ENCODE measurements at regions not wholly inside any gene's neighbourhood (a gene's known extent, or its start where the extent isn't known, plus 50 kb on each side); places are given as distances from the start of the nearest gene placed in this dataset.

DNA sequence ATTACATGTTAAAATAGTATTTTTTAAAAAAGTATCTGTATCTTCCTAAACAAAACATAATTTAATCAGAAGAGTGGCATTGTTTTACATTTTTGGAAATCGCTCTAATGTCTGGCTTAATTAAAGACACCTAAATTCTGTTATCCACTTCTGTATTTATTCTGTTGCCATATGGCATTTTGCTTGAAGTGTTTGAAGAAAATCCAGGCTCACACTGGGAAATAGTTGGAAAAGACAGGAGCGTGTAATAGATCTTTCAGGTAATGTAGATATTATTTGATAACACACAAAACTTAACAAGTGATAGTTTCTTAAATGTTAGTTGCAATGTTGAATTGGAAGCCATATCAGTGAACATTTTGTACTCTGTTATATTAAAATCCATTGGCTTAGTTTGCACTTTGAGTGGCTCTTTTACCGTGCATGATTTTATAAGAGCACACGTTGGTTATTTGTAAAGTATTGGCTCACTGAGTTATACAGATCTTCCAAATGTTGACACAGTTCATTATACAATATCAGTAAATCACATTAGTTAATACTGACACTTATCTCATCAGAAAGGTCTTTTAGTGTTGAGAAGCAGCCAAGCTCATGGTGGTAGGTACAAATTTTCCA is 128.4 kb upstream of the NPVF start:
- Mint-ChIP-seq H3K4me1 (peaks cover 24% of the 10 kb centered on the region), H3K9me3 (peaks cover under 1% of the 10 kb centered on the region), H3K27me3 (ENCODE audit: low read depth) (no peaks in the 10 kb centered on the region), H3K4me3 (no peak overlapping the region), H3K36me3 (no peaks in the 10 kb centered on the region), H3K27ac (no peak overlapping the region)
- TF ChIP-seq, protein P1, sequence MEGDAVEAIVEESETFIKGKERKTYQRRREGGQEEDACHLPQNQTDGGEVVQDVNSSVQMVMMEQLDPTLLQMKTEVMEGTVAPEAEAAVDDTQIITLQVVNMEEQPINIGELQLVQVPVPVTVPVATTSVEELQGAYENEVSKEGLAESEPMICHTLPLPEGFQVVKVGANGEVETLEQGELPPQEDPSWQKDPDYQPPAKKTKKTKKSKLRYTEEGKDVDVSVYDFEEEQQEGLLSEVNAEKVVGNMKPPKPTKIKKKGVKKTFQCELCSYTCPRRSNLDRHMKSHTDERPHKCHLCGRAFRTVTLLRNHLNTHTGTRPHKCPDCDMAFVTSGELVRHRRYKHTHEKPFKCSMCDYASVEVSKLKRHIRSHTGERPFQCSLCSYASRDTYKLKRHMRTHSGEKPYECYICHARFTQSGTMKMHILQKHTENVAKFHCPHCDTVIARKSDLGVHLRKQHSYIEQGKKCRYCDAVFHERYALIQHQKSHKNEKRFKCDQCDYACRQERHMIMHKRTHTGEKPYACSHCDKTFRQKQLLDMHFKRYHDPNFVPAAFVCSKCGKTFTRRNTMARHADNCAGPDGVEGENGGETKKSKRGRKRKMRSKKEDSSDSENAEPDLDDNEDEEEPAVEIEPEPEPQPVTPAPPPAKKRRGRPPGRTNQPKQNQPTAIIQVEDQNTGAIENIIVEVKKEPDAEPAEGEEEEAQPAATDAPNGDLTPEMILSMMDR (IDR thresholded peaks at IDR 0.05; ENCODE audit: unreplicated experiment), result no peak
- no peak for DNase-seq (ENCODE audit: low spot score in 2 of 2, unreplicated experiment in 2 of 2)

DNA sequence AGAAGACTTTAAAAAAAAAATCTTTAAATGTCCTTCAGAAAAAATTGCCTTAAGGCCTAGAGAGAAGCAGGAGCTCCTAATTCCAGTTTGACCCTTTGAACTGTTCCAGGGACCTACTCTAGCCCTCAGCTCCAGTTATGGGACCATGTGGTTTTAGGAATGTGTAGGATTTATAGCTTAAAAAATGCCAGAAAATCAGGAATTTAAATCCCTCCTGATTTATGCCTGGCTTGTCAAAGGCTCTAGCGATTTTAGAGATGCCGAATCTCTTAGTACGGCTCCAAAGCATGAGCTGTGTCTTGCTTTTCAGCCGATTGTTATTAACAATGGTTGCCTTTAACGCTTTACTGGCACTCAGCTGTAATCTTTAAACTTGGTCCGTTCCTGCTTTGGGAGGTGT is 130.6 kb upstream of the NPVF start:
- Mint-ChIP-seq H3K27me3 (ENCODE audit: low read depth) (no peaks in the 10 kb centered on the region), H3K36me3 (no peaks in the 10 kb centered on the region), H3K4me1 (peaks cover 24% of the 10 kb centered on the region), H3K4me3 (no peak overlapping the region), H3K27ac (peak overlapping the region; percentile 44), H3K9me3 (peaks cover 13% of the 10 kb centered on the region)
- TF ChIP-seq, protein P1 (IDR thresholded peaks at IDR 0.05; ENCODE audit: unreplicated experiment), result no peak
- no peak for DNase-seq (ENCODE audit: low spot score in 2 of 2, unreplicated experiment in 2 of 2)

DNA sequence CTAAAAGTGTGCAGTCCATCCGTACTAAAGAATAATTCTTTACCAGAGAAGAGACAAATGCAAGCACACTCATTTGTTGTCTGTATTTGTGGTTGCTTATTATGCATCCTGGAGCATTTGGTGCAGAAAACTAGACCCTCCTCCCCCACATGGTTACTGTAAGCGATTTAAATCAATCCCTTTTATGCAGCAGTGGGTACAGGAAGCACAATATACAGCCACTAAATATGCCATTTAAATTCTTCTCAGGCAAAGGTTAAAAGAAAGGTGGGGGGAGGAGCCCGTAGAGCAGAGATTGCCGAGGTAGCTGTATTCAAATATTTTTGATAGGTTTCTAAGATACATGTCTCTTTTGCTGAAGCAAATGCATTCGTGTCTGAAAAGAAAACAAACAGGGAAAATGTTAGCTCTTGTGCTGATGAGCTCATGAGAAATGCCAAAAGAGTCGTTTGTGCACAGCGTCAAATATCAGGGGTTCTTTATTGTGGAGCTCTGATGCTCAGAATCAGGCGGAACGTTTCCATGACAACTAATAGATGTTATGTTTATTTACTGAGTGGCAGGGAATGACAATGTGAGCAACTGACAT is 131.3 kb upstream of the NPVF start:
- H3K27me3 Mint-ChIP-seq (ENCODE audit: low read depth), result no peaks in the 10 kb centered on the region
- H3K4me1 Mint-ChIP-seq, result peaks cover 24% of the 10 kb centered on the region
- TF ChIP-seq, protein P1 (IDR thresholded peaks at IDR 0.05; ENCODE audit: unreplicated experiment), result no peak
- DNase-seq (ENCODE audit: low spot score in 2 of 2, unreplicated experiment in 2 of 2), result no peak
- H3K9me3 Mint-ChIP-seq, result peaks cover 13% of the 10 kb centered on the region
- H3K4me3 Mint-ChIP-seq, result no peak overlapping the region
- peak overlapping the region; percentile 44 for H3K27ac Mint-ChIP-seq
- H3K36me3 Mint-ChIP-seq, result no peaks in the 10 kb centered on the region

DNA sequence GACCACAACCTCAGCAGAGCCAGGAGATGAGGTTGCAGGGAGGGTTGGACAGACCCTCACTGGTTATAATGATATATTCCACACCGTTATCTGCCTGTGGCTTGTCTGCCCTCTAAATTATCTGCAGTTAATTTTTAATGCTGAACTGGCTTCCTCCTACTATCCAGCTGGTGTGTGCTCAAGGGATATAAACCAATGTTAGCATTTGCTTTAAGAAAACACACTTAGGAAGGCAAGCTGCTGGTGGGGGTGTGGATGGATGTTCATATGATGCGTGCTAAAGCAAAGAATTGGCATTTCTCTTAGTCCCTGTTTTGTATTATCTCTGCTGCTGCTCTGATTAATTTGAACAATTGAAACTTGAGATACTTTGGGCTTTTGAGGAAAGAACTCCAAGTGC is 132.2 kb upstream of the NPVF start:
- H3K36me3 Mint-ChIP-seq, result no peaks in the 10 kb centered on the region
- H3K4me1 Mint-ChIP-seq, result peaks cover 24% of the 10 kb centered on the region
- H3K4me3 Mint-ChIP-seq, result no peak overlapping the region
- TF ChIP-seq, protein P1 (IDR thresholded peaks at IDR 0.05; ENCODE audit: unreplicated experiment), result no peak
- H3K9me3 Mint-ChIP-seq, result peaks cover 13% of the 10 kb centered on the region
- DNase-seq (ENCODE audit: low spot score in 2 of 2, unreplicated experiment in 2 of 2), result no peak
- H3K27me3 Mint-ChIP-seq (ENCODE audit: low read depth), result no peaks in the 10 kb centered on the region
- peak overlapping the region; percentile 44 for H3K27ac Mint-ChIP-seq

DNA sequence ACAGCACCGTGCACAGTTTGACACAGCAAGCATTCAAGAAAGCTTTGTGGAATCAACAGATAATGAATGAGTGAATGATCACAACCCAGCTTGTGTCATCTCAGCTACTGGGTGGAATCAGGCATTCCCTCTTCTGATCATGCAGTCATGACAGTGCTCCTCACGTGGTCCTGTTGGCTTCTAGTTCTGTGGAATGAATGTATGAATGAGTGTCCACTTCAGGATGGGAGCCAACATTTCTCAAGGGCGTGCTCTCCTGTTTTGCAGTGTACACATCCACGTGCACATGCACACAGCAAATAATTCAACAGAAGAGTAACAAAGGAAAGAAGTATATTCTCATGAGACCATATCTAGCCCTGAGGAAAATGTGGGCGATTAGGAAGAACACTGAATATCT is 133.1 kb upstream of the NPVF start:
- Mint-ChIP-seq H3K27ac (no peak overlapping the region), H3K4me1 (peaks cover 24% of the 10 kb centered on the region), H3K4me3 (no peak overlapping the region), H3K36me3 (no peaks in the 10 kb centered on the region), H3K9me3 (peaks cover 13% of the 10 kb centered on the region), H3K27me3 (ENCODE audit: low read depth) (no peaks in the 10 kb centered on the region)
- TF ChIP-seq, protein P1 (IDR thresholded peaks at IDR 0.05; ENCODE audit: unreplicated experiment), result no peak
- DNase-seq (ENCODE audit: low spot score in 2 of 2, unreplicated experiment in 2 of 2), result no peak

Measured in mesothelial cell of epicardium (in vitro differentiated cells).